HFF-Myc (cell line): ENCODE measurements at regions not wholly inside any gene's neighbourhood (a gene's known extent, or its start where the extent isn't known, plus 50 kb on each side); places are given as distances from the start of the nearest gene placed in this dataset.

Source experiments
- DNase-seq: peaks from one replicate; pipeline ENCODE4 v3.0.0-alpha.2; 2011; ENCODE audit warnings: low read depth; ENCODE audit errors: extremely low read depth
- H3K4me3 ChIP-seq: replicated peaks from 2 replicates; pipeline ENCODE4 v1.5.1; 2011; ENCODE audit warnings: low read depth, mild to moderate bottlenecking, control low read depth, low read length
- CTCF ChIP-seq: IDR thresholded peaks from 2 replicates; pipeline ENCODE4 v1.5.1; 2012; ENCODE audit warnings: mild to moderate bottlenecking, low read depth, low read length, control low read depth; ENCODE audit errors: missing control alignments

DNA sequence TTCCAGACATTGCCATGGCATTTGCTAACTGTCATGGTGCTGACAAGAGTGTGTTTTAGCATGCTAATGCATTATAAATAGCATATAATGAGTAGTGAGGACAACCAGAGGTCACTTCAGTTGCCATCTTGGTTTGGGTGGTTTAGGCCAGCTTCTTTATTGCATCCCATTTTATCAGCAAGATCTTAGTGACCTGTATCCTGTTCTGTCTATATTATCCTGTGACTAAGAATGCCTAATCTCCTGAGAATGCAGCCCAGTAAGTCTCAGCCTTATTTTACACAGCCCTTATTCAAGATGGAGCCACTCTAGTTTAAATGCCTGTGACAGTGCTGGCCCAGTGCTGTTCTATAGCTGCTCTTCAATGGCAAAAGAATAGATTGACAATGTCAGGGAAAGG lies 781.0 kb upstream of the ADGRB3 start:
- DNase-seq, result no peak
- H3K4me3 ChIP-seq, result no peak overlapping the region
- no peak for TF ChIP-seq CTCF

DNA sequence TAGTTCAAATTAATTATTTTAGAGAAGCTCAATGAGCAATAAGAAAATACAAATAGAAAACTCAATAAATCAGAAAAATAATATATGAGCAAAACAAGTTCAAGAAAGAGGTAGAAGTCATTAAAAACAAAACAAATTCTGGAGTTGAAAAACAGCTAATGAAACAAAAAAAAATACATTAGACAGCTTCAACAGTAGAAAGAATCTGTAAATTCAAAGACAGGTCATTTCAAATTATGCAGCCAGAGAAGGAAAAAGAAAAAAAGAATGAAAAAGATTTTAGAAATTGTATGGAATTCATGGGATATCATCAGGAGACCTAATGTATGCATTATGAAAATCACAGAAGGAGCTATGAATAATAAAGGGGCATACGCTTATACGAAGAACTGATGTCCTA lies 795.3 kb upstream of the ADGRB3 start:
- TF ChIP-seq CTCF, result no peak
- H3K4me3 ChIP-seq, result no peak overlapping the region
- no peak for DNase-seq

- no peak overlapping the region for H3K4me3 ChIP-seq
- TF ChIP-seq CTCF, result no peak
- DNase-seq, result no peak
Observed at GRCh38 chr6:67825201-67825895, 809.7 kb upstream of the ADGRB3 start.

DNA sequence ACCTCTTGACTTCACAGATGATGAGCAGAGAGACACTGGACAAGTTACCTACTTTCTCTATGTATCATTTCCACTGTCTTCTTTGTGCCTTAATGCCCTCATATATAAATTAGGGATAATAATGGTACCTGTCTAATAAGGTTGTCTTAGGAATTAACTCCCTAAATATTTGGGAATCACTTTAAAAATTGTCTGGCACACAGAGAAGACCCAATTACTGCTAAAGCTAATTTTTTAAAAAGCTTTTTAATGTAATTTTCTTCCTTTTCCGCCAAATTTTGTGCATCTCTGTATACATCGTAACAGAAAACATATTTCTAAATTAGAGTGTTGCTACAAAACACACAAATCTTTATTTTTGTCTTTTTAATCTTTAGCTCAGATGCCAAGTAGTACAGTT lies 816.8 kb upstream of the ADGRB3 start:
- no peak for DNase-seq
- H3K4me3 ChIP-seq, result no peak overlapping the region
- no peak for TF ChIP-seq CTCF

DNA sequence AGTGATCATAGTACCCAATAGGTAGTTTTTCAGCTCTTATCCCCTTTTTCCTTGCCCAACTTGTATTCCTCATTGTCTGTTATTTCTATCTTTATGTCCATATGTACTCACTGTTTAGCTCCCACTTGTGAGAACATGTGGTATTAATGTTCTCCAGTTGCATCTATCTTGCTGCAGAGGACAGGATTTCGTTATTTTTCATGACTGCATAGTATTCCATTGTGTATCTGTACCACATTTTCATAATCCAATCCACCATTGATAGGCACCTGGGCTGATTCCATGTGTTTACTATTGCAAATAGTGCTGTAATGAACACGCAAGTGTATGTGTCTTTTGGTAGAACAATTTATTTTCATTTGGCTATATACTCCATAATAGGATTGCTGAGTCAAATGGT lies 819.5 kb upstream of the ADGRB3 start:
- no peak for TF ChIP-seq CTCF
- no peak overlapping the region for H3K4me3 ChIP-seq
- DNase-seq, result no peak

GRCh38 chr6:67814262-67814661 lies 820.8 kb upstream of the ADGRB3 start:
- TF ChIP-seq CTCF, result no peak
- DNase-seq, result no peak
- H3K4me3 ChIP-seq, result no peak overlapping the region

DNA sequence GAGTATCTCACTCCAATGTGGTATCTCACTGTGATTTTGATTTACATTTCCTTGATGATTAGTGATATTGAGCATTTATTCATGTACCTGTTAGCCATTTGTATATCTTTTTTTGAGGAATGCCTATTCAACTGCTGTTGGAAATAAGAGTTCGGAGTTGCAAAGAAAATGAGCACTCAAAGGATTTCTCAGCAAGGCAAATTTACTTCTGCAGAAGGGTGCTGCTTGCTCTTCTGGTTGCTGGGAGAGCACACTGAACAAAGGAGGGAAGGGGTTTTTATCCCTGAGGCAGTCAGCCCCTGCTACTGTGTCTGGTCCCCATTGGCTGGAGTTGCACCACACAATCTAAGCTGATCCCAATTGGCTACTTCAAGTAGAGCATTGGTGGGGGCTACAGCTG lies 822.4 kb upstream of the ADGRB3 start:
- TF ChIP-seq CTCF, result no peak
- DNase-seq, result no peak
- H3K4me3 ChIP-seq, result no peak overlapping the region
